HG03159 (cell line): ENCODE measurements at regions not wholly inside any gene's neighbourhood (a gene's known extent, or its start where the extent isn't known, plus 50 kb on each side); places are given as distances from the start of the nearest gene placed in this dataset.
"Not testable (repeated sequence)": the region's sequence is repeated elsewhere in the genome, so short reads cannot be mapped to it uniquely, and the experiment has no call there.

Experiments used
- ATAC-seq: cut with Tn5 transposase; IDR thresholded peaks from one replicate; pipeline ENCODE4 v1.9.1; 2021; ENCODE audit warnings: mild to moderate bottlenecking, moderate library complexity; ENCODE audit not compliant: unreplicated experiment

- ATAC-seq = not testable (repeated sequence)
Measured at GRCh38 chr7:65150105-65150504, 143.6 kb upstream of the ERV3-1 start.

GRCh38 chr7:65146118-65146914, 139.8 kb upstream of the ERV3-1 start:
- ATAC-seq = not testable (repeated sequence)

- ATAC-seq = not testable (repeated sequence)
Measured at GRCh38 chr7:65145710-65146109, 139.2 kb upstream of the ERV3-1 start.

- not testable (repeated sequence) for ATAC-seq
Measured at GRCh38 chr7:65145008-65145407, 138.5 kb upstream of the ERV3-1 start.

- ATAC-seq = not testable (repeated sequence)
Measured at GRCh38 chr7:65144557-65144956, 138.1 kb upstream of the ERV3-1 start.

- ATAC-seq = not testable (repeated sequence)
Measured at GRCh38 chr7:65144119-65144518, 137.6 kb upstream of the ERV3-1 start.

GRCh38 chr7:65141894-65142293, 135.4 kb upstream of the ERV3-1 start:
- ATAC-seq = not testable (repeated sequence)

GRCh38 chr7:65141405-65141778, 134.9 kb upstream of the ERV3-1 start:
- not testable (repeated sequence) for ATAC-seq

- ATAC-seq = not testable (repeated sequence)
Measured at GRCh38 chr7:65140543-65141404, 134.3 kb upstream of the ERV3-1 start.

- not testable (repeated sequence) for ATAC-seq
Measured at GRCh38 chr7:65136850-65137249, 130.4 kb upstream of the ERV3-1 start.

- ATAC-seq = not testable (repeated sequence)
Measured at GRCh38 chr7:65133087-65133486, 126.6 kb upstream of the ERV3-1 start.

- not testable (repeated sequence) for ATAC-seq
Measured at GRCh38 chr7:65132256-65132655, 125.8 kb upstream of the ERV3-1 start.

GRCh38 chr7:65127364-65127763, 120.9 kb upstream of the ERV3-1 start:
- ATAC-seq = not testable (repeated sequence)

- ATAC-seq = not testable (repeated sequence)
Measured at GRCh38 chr7:65124600-65124999, 118.1 kb upstream of the ERV3-1 start.

- ATAC-seq = not testable (repeated sequence)
Measured at GRCh38 chr7:65105650-65106203, 99.2 kb upstream of the ERV3-1 start.

- ATAC-seq = not testable (repeated sequence)
Measured at GRCh38 chr7:65100499-65100898, 94.0 kb upstream of the ERV3-1 start.

GRCh38 chr7:65081669-65082055, 75.2 kb upstream of the ERV3-1 start:
- ATAC-seq = not testable (repeated sequence)

- peak; percentile 99 for ATAC-seq
Measured at GRCh38 chr7:65080799-65081668, 74.5 kb upstream of the ERV3-1 start.

- not testable (repeated sequence) for ATAC-seq
Measured at GRCh38 chr7:65074959-65075358, 68.5 kb upstream of the ERV3-1 start.

GRCh38 chr7:65073160-65073559, 66.7 kb upstream of the ERV3-1 start:
- ATAC-seq = not testable (repeated sequence)
